ENCODE measurements at regions not wholly inside any gene's neighbourhood (a gene's known extent, or its start where the extent isn't known, plus 50 kb on each side); places are given as distances from the start of the nearest gene placed in this dataset.

GRCh38 chr18:41655074-41655473 lies 300.0 kb upstream of the PIK3C3 start:
- TF ChIP-seq POLR2A (IDR thresholded peaks at IDR 0.05) (no peak), EP300 (IDR thresholded peaks at IDR 0.05) (no peak)
